ENCODE measurements at regions not wholly inside any gene's neighbourhood (a gene's known extent, or its start where the extent isn't known, plus 50 kb on each side); places are given as distances from the start of the nearest gene placed in this dataset.

- H3K4me3 ChIP-seq (ENCODE audit: low read length), result no peak overlapping the region
- DNase-seq (ENCODE audit: low read depth), result no peak
- no peak for TF ChIP-seq CTCF (conservative IDR thresholded peaks at IDR 0.05; ENCODE audit: low read depth, low read length)
Measured at GRCh38 chr6:169139179-169139971, 114.3 kb downstream of the THBS2 start.

- DNase-seq (ENCODE audit: low read depth), result no peak
- no peak for TF ChIP-seq CTCF (conservative IDR thresholded peaks at IDR 0.05; ENCODE audit: low read depth, low read length)
- no peak overlapping the region for H3K4me3 ChIP-seq (ENCODE audit: low read length)
Measured at GRCh38 chr6:169132352-169132940, 121.2 kb downstream of the THBS2 start.

- H3K4me3 ChIP-seq (ENCODE audit: low read length), result no peak overlapping the region
- no peak for TF ChIP-seq CTCF (conservative IDR thresholded peaks at IDR 0.05; ENCODE audit: low read depth, low read length)
- no peak for DNase-seq (ENCODE audit: low read depth)
Measured at GRCh38 chr6:169131390-169131789, 122.3 kb downstream of the THBS2 start.

- TF ChIP-seq CTCF (conservative IDR thresholded peaks at IDR 0.05; ENCODE audit: low read depth, low read length), result no peak
- H3K4me3 ChIP-seq (ENCODE audit: low read length), result no peak overlapping the region
- no peak for DNase-seq (ENCODE audit: low read depth)
Measured at GRCh38 chr6:169130113-169130512, 123.5 kb downstream of the THBS2 start.

GRCh38 chr6:169121013-169121412, 132.6 kb downstream of the THBS2 start:
- DNase-seq (ENCODE audit: low read depth), result no peak
- no peak overlapping the region for H3K4me3 ChIP-seq (ENCODE audit: low read length)
- no peak for TF ChIP-seq CTCF (conservative IDR thresholded peaks at IDR 0.05; ENCODE audit: low read depth, low read length)

GRCh38 chr6:169119669-169120068, 134.0 kb downstream of the THBS2 start:
- DNase-seq (ENCODE audit: low read depth), result no peak
- no peak overlapping the region for H3K4me3 ChIP-seq (ENCODE audit: low read length)
- TF ChIP-seq CTCF (conservative IDR thresholded peaks at IDR 0.05; ENCODE audit: low read depth, low read length), result no peak

- no peak for TF ChIP-seq CTCF (conservative IDR thresholded peaks at IDR 0.05; ENCODE audit: low read depth, low read length)
- no peak overlapping the region for H3K4me3 ChIP-seq (ENCODE audit: low read length)
- DNase-seq (ENCODE audit: low read depth), result no peak
Measured at GRCh38 chr6:169118346-169118830, 135.3 kb downstream of the THBS2 start.

Measured in retinal pigment epithelial cell (primary cell).